GM12873 (cell line): ENCODE measurements at regions not wholly inside any gene's neighbourhood (a gene's known extent, or its start where the extent isn't known, plus 50 kb on each side); places are given as distances from the start of the nearest gene placed in this dataset.

ENCODE experiments used
- CTCF ChIP-seq: IDR thresholded peaks from 2 replicates; pipeline ENCODE4 v1.5.1; 2012; ENCODE audit warnings: low read depth, mild to moderate bottlenecking, moderate library complexity, low read length, control low read depth; ENCODE audit not compliant: insufficient read depth; ENCODE audit errors: missing control alignments

- no peak for TF ChIP-seq CTCF
Measured at GRCh38 chr1:106699433-106699832, 357.0 kb upstream of the PRMT6 start.

- no peak for TF ChIP-seq CTCF
Measured at GRCh38 chr1:106700211-106700610, 356.3 kb upstream of the PRMT6 start.

- no peak for TF ChIP-seq CTCF
Measured at GRCh38 chr1:106705971-106706370, 350.5 kb upstream of the PRMT6 start.

- no peak for TF ChIP-seq CTCF
Measured at GRCh38 chr1:106717591-106717990, 338.9 kb upstream of the PRMT6 start.

- no peak for TF ChIP-seq CTCF
Measured at GRCh38 chr1:106721790-106722189, 334.7 kb upstream of the PRMT6 start.

- no peak for TF ChIP-seq CTCF
Measured at GRCh38 chr1:106722466-106722865, 334.0 kb upstream of the PRMT6 start.

- no peak for TF ChIP-seq CTCF
Measured at GRCh38 chr1:106727171-106727570, 329.3 kb upstream of the PRMT6 start.
